ENCODE measurements at regions not wholly inside any gene's neighbourhood (a gene's known extent, or its start where the extent isn't known, plus 50 kb on each side); places are given as distances from the start of the nearest gene placed in this dataset.

GRCh38 chr14:53539489-53540126 is 386.5 kb upstream of the DDHD1 start:
- DNase-seq, result peak; percentile 64

GRCh38 chr14:53538316-53538881 is 385.3 kb upstream of the DDHD1 start:
- DNase-seq, result no peak

- DNase-seq, result no peak
These were observed 384.5 kb upstream of the DDHD1 start for GRCh38 chr14:53537422-53538315.

- no peak for DNase-seq
These were observed 383.3 kb upstream of the DDHD1 start for GRCh38 chr14:53536446-53536845.

GRCh38 chr14:53534841-53535240 is 381.7 kb upstream of the DDHD1 start:
- no peak for DNase-seq

DNA sequence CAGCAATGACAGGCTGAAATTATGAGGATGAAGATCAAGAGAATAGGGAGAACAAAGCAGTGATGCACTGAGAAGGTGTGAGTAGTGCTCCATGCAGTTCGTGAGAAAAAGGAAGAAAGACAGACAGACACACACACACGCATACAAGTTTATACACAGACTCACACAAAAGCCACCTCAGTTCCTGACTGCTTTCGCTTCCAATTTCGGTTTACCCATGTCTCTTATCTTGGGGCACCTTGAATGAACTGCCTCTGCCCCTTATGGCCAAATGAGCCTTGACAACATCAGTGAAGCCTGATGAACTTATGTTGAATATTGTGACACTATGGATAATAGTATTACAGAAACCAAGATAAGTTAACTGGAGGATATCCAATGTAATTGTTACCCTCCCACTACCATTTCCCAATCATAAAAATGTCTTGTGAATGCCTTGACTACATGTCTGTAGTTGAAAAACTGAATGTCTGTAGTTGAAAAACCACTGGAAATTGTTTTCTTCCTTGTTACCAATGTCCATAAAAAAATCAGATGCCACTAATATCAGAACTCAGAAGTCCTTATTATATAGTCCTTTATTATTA is 380.4 kb upstream of the DDHD1 start:
- DNase-seq, result no peak

- DNase-seq, result no peak
These were observed 379.7 kb upstream of the DDHD1 start for GRCh38 chr14:53532853-53533252.

DNA sequence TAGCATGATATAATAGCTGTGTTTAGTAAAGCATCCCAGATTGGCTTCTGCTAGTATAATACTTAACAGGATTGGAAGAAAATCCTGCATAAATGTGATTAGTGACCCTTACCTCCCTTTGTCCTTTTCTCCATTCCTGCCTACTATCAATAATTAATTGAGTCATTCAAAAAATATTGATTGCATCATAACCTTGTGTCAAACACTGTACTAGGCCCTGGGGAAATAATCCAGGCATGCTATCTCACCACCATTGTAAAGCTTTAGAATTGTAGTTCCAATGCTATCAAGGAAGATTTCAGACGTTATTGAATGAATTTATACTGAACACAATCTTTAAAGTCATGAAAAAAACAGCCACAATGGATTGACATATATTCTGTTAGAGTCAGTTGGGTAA is 378.6 kb upstream of the DDHD1 start:
- no peak for DNase-seq

GRCh38 chr14:53531156-53531555 is 378.0 kb upstream of the DDHD1 start:
- no peak for DNase-seq

DNA sequence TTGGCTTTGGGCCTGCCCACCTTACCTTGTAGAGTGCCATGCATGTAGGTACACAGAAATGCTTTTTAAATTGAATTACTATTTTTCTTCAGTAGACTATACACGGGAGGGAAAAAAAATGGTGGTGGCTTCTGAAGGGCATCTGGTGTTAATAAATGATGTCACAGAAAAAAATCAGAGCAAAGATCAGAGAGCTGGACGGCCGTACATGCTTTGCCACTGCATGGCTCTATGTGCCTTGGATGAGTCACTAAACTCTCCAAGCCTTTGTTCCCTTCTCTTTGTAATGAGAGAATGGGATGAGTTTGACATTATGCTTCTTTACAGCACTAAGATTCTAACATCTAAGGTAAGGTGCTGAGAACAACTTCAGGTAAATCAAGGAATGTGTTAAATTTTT is 376.4 kb upstream of the DDHD1 start:
- no peak for DNase-seq

GRCh38 chr14:53528185-53528671 is 375.1 kb upstream of the DDHD1 start:
- DNase-seq, result no peak

DNA sequence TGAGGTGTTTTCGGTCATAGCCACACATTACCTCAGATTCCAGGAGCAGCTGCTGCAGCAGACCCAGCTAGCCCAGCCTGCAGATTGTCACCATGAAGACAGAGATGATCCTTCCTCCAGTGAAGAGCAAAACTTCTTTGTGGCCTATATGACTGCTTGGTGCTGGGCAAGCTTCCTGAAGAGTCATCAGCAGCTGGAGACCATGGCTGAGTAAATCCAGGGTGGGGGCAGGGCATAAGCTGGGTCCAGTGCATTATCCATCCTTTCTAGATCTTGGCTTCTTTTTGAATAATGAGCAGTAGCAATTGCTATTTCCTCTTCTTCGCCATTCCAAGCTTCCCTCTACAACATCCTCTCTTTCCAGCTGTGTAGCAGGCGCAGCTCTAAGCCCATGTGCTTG is 373.1 kb upstream of the DDHD1 start:
- DNase-seq, result no peak

GRCh38 chr14:53525608-53526007 is 372.5 kb upstream of the DDHD1 start:
- no peak for DNase-seq

- DNase-seq, result no peak
These were observed 371.3 kb upstream of the DDHD1 start for GRCh38 chr14:53524391-53524790.

GRCh38 chr14:53523226-53523625 is 370.1 kb upstream of the DDHD1 start:
- no peak for DNase-seq

GRCh38 chr14:53520078-53520928 is 367.2 kb upstream of the DDHD1 start:
- no peak for DNase-seq

DNA sequence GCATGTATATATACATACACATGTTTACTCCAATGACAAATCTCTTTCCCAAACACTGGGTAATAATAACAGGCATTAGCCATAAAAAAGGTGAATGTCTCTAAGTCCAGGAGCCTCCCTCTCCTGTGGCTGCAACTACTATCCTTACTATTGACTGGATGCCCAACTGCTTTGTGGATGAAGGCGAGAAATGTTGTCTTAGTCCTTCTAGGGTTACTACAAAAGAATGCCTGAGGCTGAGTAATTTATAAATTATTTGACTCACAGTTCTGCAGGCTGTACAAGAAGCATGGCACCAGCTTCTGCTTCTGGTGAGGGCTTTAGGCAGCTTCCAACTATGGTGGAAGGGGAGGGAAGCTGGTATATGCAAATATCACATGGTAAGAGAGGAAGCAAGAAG is 366.0 kb upstream of the DDHD1 start:
- DNase-seq, result no peak

DNA sequence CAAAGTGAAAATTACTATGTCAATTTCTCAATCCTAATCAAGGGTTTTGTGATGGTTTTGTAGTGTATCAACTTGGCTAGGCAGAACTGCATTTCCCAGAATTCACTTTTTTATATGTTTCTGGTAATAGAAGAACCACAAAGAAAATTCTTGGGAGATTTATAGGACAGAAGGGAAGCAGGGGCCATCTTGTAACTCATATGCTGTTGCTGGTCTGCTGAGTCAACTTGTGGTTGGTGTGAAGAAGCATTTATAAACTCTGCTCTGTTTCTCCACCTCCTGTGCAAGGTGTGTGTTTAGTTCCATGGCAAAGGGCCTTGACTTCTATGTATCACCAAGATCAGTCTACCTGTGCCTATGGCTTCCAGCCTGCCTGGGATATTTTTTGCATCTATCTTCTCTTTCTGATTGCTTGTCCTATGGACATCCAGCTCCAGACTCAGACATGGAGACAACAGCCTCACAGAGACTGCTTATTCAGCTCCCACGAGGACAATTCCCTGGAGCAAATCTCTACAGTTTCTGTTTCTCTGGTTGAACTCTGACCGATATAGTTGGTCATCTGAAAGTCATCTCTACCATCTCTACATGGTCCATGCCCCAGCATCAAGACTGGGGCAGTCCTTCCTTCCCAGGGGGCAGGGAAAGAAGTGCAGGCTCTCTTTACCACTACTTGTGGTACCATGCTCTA is 364.3 kb upstream of the DDHD1 start:
- DNase-seq, result no peak

GRCh38 chr14:53516261-53516774 is 363.2 kb upstream of the DDHD1 start:
- DNase-seq, result peak; percentile 27

DNA sequence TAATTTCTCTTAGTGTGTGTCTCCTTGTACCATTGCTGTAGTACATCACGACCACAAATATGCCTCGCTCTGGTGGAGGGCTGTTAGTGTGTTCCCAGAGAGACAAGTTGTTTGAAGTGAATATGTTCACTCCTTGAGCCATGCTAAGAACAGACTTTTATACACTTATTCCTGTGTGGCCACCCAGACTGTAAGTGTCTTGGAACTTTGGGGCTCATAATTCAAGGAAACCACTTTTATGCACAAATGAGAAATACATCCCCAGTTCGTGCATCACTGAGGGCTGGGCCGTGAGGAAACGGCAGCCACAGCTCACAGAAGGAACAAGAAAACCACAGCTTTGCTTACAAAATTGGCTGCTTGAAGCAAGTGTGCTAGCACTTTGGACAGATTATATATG is 362.2 kb upstream of the DDHD1 start:
- no peak for DNase-seq

DNA sequence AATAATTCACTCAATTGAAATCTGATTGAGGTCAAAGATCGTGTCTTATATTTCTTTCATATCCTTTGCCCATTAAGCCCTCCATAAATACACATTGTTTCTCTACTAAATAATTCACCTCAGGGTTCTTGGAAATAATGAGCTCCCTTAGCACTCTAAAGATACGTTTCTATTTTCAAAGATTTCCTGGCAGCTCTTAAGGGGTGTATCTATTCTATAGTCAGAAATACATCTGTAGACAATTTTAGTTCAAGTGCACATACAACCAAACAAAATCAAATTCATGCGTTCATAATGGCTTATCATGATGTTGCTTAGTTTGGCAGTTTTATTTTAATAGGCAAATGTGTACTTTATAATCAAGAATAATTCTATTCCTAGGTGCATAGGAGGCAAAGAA is 361.1 kb upstream of the DDHD1 start:
- DNase-seq, result no peak

All from T1000 (cell line).